GM23248 (cell line): ENCODE measurements at regions not wholly inside any gene's neighbourhood (a gene's known extent, or its start where the extent isn't known, plus 50 kb on each side); places are given as distances from the start of the nearest gene placed in this dataset.

ENCODE experiments used
- DNase-seq: peaks from one replicate; pipeline ENCODE4 v3.0.0-alpha.2; 2015
- H2AFZ ChIP-seq: fragments of 200-600 bp; sonication (generic); 2 replicates; pipeline ENCODE4 v1.6.1; 2016; ENCODE audit warnings: antibody characterized with exemption
- H3F3A ChIP-seq: fragments of 200-600 bp; sonication (generic); 2 replicates; pipeline ENCODE4 v1.6.1; 2016; ENCODE audit warnings: mild to moderate bottlenecking, antibody characterized with exemption, mixed run types; ENCODE audit not compliant: insufficient read depth
- H3K27ac ChIP-seq: fragments of 200-600 bp; sonication (generic); 2 replicates; pipeline ENCODE4 v1.5.1; 2016; ENCODE audit warnings: mild to moderate bottlenecking
- H3K27me3 ChIP-seq: fragments of 200-600 bp; sonication (generic); replicated peaks from 2 replicates; pipeline ENCODE4 v1.6.1; 2016; ENCODE audit warnings: mild to moderate bottlenecking; ENCODE audit not compliant: insufficient read depth
- H3K36me3 ChIP-seq: fragments of 200-600 bp; sonication (generic); 2 replicates; pipeline ENCODE4 v1.6.1; 2016; ENCODE audit warnings: low read depth, mild to moderate bottlenecking
- H3K4me1 ChIP-seq: fragments of 200-600 bp; sonication (generic); 2 replicates; pipeline ENCODE4 v1.6.1; 2016; ENCODE audit warnings: mild to moderate bottlenecking; ENCODE audit not compliant: insufficient read depth
- H3K4me2 ChIP-seq: fragments of 200-600 bp; sonication (generic); one replicate; pipeline ENCODE4 v1.6.1; 2016; ENCODE audit warnings: mild to moderate bottlenecking; ENCODE audit not compliant: unreplicated experiment
- H3K4me3 ChIP-seq: fragments of 200-600 bp; sonication (generic); 2 replicates; pipeline ENCODE4 v1.5.1; 2016; ENCODE audit warnings: mild to moderate bottlenecking
- H3K79me2 ChIP-seq: fragments of 200-600 bp; sonication (generic); 2 replicates; pipeline ENCODE4 v1.6.1; 2016; ENCODE audit warnings: mild to moderate bottlenecking; ENCODE audit not compliant: insufficient read depth
- H3K9ac ChIP-seq: fragments of 200-600 bp; sonication (generic); 2 replicates; pipeline ENCODE4 v1.6.1; 2016; ENCODE audit warnings: mild to moderate bottlenecking
- H3K9me2 ChIP-seq: fragments of 200-600 bp; sonication (generic); 2 replicates; pipeline ENCODE4 v1.6.1; 2016; ENCODE audit warnings: mixed run types, mild to moderate bottlenecking, moderate library complexity; ENCODE audit not compliant: insufficient read depth
- H3K9me3 ChIP-seq: fragments of 200-600 bp; sonication (generic); one replicate; pipeline ENCODE4 v1.6.1; 2017; ENCODE audit warnings: low read depth
- H4K20me1 ChIP-seq: fragments of 200-600 bp; sonication (generic); 2 replicates; pipeline ENCODE4 v1.6.0; 2016; ENCODE audit not compliant: insufficient read depth
- EZH2 ChIP-seq: fragments of 200-600 bp; sonication (generic); IDR thresholded peaks from 2 replicates; pipeline ENCODE4 v1.6.1; 2018; ENCODE audit warnings: antibody characterized with exemption, mild to moderate bottlenecking; ENCODE audit not compliant: insufficient read depth, poor library complexity, severe bottlenecking
- EZH2phosphoT487 ChIP-seq: fragments of 200-600 bp; sonication (generic); IDR thresholded peaks from 2 replicates; pipeline ENCODE4 v1.6.1; 2018; ENCODE audit warnings: antibody characterized with exemption, moderate library complexity, mild to moderate bottlenecking, low read depth; ENCODE audit not compliant: insufficient read depth
- WGBS, 2 experiments: methylation state at CpG; one replicate each; pipeline ENCODE4 v1.1.6; 2015 to 2017; ENCODE audit warnings: low lambda C conversion rate in 2 of 2, low coverage in 1 of 2; ENCODE audit errors: missing lambda C conversion rate in 2 of 2; 5-methylcytosine and 5-hydroxymethylcytosine counted together
- in situ Hi-C: fragments of 300-500 bp; cut with MboI; formaldehyde crosslinking; loops from 2 replicates; pipeline ENCODE4 v1.15.0; 2020

DNA sequence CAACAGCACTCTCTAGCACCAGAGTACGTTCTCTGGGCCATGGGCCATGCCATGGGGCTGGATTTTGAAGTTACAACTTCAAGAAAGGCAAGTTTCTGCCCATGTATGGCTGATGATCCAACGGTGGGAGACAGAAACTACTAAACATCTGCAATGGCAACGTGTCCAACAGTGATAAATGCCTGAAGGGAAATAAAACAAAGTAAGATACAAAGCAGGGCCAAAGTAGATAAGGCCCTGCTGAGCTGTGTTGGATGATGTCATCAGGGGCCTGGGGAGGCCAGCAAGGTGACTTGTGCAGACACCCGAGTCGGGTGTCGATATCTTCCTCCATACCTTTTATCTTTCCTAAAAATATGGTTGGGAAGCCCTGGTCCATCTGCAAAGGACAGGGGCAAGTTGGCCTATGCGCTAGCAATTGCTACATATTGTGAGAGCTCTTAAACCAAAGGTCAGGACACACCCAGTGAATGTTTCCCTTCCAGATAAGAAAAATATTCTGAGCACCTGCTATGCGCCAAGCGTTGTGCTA lies 487.2 kb downstream of the MN1 start:
- H3K27me3 ChIP-seq = no peaks in the 10 kb centered on the region
- no peaks in the 10 kb centered on the region for H4K20me1 ChIP-seq
- H3K36me3 ChIP-seq = no peaks in the 10 kb centered on the region
- H3K4me1 ChIP-seq = peaks cover 10% of the 10 kb centered on the region; the same call in 1 of the 2 replicates
- H3F3A ChIP-seq = no peaks in the 10 kb centered on the region
- no peak overlapping the region for H3K4me2 ChIP-seq
- 86 to 94% methylated on average over 9 of the region's 9 CpGs for WGBS, 2 experiments
- no peaks in the 10 kb centered on the region for H3K9me2 ChIP-seq
- no peak for TF ChIP-seq EZH2
- no peak for TF ChIP-seq EZH2phosphoT487
- H3K9ac ChIP-seq = no peak overlapping the region
- no peak overlapping the region for H2AFZ ChIP-seq
- DNase-seq = no peak
- no peak overlapping the region for H3K4me3 ChIP-seq
- no peaks in the 10 kb centered on the region for H3K79me2 ChIP-seq
- H3K9me3 ChIP-seq = no peaks in the 10 kb centered on the region
- no peak overlapping the region for H3K27ac ChIP-seq
- in situ Hi-C loops = no loop called here

- no peaks in the 10 kb centered on the region for H3K27me3 ChIP-seq
- H4K20me1 ChIP-seq = no peaks in the 10 kb centered on the region
- no peak overlapping the region for H3K27ac ChIP-seq
- no peaks in the 10 kb centered on the region for H3F3A ChIP-seq
- H3K4me1 ChIP-seq = peaks cover 10% of the 10 kb centered on the region; the same call in 1 of the 2 replicates
- WGBS, 2 experiments = 76 to 86% methylated on average over 4 of the region's 4 CpGs
- no peak for TF ChIP-seq EZH2
- no peak for TF ChIP-seq EZH2phosphoT487
- no peak overlapping the region for H2AFZ ChIP-seq
- no peak for DNase-seq
- H3K79me2 ChIP-seq = no peaks in the 10 kb centered on the region
- H3K9me3 ChIP-seq = no peaks in the 10 kb centered on the region
- no peaks in the 10 kb centered on the region for H3K9me2 ChIP-seq
- in situ Hi-C loops = no loop called here
- H3K36me3 ChIP-seq = no peaks in the 10 kb centered on the region
- no peak overlapping the region for H3K4me3 ChIP-seq
- no peak overlapping the region for H3K4me2 ChIP-seq
- no peak overlapping the region for H3K9ac ChIP-seq
These were observed 485.7 kb downstream of the MN1 start for GRCh38 chr22:27315833-27316232.

GRCh38 chr22:27317096-27317495 lies 484.5 kb downstream of the MN1 start:
- Histone ChIP-seq H3K9me2 (no peaks in the 10 kb centered on the region), H3K9me3 (no peaks in the 10 kb centered on the region), H4K20me1 (no peaks in the 10 kb centered on the region), H3K79me2 (no peaks in the 10 kb centered on the region), H3F3A (no peaks in the 10 kb centered on the region), H3K36me3 (no peaks in the 10 kb centered on the region), H3K27me3 (peaks cover 4% of the 10 kb centered on the region; the same call in 1 of the 2 replicates), H3K9ac (no peak overlapping the region), H3K4me1 (peaks cover 3% of the 10 kb centered on the region; the same call in 1 of the 2 replicates), H3K27ac (no peak overlapping the region), H3K4me3 (no peak overlapping the region), H3K4me2 (no peak overlapping the region), H2AFZ (no peak overlapping the region)
- TF ChIP-seq EZH2 (no peak), EZH2phosphoT487 (no peak)
- WGBS, 2 experiments = 74 to 79% methylated on average over 5 of the region's 5 CpGs
- in situ Hi-C loops = no loop called here
- no peak for DNase-seq

- H3K4me2 ChIP-seq = no peak overlapping the region
- no peak overlapping the region for H2AFZ ChIP-seq
- no peaks in the 10 kb centered on the region for H3K4me1 ChIP-seq
- H3K9ac ChIP-seq = no peak overlapping the region
- TF ChIP-seq EZH2 (no peak), EZH2phosphoT487 (no peak)
- in situ Hi-C loops = no loop called here
- H3K9me3 ChIP-seq = no peaks in the 10 kb centered on the region
- H3K4me3 ChIP-seq = no peak overlapping the region
- WGBS, 2 experiments = 62 to 67% methylated on average over 15 of the region's 15 CpGs
- H3K27me3 ChIP-seq = peaks cover 12% of the 10 kb centered on the region
- no peaks in the 10 kb centered on the region for H4K20me1 ChIP-seq
- no peak for DNase-seq
- H3K79me2 ChIP-seq = no peaks in the 10 kb centered on the region
- H3K9me2 ChIP-seq = no peaks in the 10 kb centered on the region
- H3F3A ChIP-seq = no peaks in the 10 kb centered on the region
- no peaks in the 10 kb centered on the region for H3K36me3 ChIP-seq
- no peak overlapping the region for H3K27ac ChIP-seq
These were observed 483.6 kb downstream of the MN1 start for GRCh38 chr22:27317971-27318428.
